D721Med (cell line): ENCODE measurements at regions not wholly inside any gene's neighbourhood (a gene's known extent, or its start where the extent isn't known, plus 50 kb on each side); places are given as distances from the start of the nearest gene placed in this dataset.
A peak's percentile ranks its signal among the peaks of the same experiment; 100 is the strongest.

Experiments used
- DNase-seq: peaks from one replicate; pipeline ENCODE4 v3.0.0; 2011; ENCODE audit warnings: low spot score; ENCODE audit not compliant: insufficient read length
- FAIRE-seq: peaks from 2 replicates; lab custom pipeline; 2011; peaks lifted over from hg19 to GRCh38; lab: Jason Lieb, UNC
- TF ChIP-seq, protein P1 (sequence below): IDR thresholded peaks from 2 replicates; pipeline ENCODE4 v1.5.1; 2012; ENCODE audit warnings: mild to moderate bottlenecking, control low read depth; ENCODE audit not compliant: insufficient read depth; ENCODE audit errors: missing control alignments

DNA sequence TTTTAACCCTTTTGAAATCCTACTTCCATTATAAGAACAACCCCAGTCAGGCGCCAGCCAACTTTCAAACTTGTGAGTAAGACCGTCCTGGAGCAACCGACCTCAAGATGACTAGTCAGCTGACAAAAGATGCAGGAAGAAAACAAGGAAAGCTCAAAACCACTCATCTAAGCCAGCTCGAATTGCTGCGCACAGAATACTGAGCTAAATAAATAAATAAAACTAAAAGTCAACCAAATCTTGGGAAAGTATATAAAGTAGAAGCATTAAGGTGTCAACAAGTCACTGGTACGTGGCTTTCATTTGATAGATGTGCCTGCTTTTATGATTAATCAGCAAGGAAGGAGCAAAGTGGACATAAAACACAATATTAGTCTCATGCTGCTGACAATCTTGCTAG is 1269.8 kb downstream of the XPNPEP1 start:
- DNase-seq (no peak), FAIRE-seq (no peak)
- TF ChIP-seq, protein P1, sequence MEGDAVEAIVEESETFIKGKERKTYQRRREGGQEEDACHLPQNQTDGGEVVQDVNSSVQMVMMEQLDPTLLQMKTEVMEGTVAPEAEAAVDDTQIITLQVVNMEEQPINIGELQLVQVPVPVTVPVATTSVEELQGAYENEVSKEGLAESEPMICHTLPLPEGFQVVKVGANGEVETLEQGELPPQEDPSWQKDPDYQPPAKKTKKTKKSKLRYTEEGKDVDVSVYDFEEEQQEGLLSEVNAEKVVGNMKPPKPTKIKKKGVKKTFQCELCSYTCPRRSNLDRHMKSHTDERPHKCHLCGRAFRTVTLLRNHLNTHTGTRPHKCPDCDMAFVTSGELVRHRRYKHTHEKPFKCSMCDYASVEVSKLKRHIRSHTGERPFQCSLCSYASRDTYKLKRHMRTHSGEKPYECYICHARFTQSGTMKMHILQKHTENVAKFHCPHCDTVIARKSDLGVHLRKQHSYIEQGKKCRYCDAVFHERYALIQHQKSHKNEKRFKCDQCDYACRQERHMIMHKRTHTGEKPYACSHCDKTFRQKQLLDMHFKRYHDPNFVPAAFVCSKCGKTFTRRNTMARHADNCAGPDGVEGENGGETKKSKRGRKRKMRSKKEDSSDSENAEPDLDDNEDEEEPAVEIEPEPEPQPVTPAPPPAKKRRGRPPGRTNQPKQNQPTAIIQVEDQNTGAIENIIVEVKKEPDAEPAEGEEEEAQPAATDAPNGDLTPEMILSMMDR, result no peak

DNA sequence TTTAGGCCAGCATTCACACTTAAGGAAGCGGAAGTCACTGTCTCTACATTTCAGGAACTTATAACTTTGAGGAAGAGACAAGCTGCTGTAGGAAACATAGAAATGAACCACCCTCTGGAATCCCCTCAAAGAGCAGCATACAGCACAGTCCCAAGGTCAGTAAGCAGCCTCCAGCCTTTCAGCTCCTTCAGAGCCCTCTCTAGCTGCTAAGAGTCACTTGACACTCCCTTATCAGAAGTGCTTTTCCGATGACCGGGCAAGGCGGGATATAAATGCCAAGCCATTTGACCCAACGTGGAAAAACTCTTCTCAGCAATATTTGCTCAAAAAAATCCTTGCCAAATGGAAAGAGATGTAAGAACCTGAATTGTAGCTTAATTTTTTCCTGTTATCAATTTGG is 1284.3 kb downstream of the XPNPEP1 start:
- TF ChIP-seq, protein P1, result no peak
- no peak for FAIRE-seq
- no peak for DNase-seq

DNA sequence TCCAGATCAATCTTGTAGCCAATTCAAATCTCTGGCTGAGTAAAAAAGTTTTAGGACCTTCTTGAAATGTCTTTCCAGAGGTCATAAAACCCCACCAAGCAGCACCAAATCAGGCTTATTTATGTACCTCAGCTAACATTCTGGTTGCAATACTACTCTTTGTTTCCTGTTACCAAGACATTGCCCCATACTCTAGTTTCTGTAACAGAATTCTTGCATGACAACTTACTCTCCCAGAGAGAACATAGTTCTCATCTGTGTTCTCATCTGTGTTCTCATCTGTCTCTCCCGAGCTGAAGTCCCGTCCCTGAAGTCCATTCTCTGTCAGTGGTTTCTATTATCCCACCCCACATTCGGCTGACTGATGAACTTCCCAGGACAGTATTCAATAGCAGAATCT is 1285.1 kb downstream of the XPNPEP1 start:
- TF ChIP-seq, protein P1, result no peak
- DNase-seq (no peak), FAIRE-seq (no peak)

DNA sequence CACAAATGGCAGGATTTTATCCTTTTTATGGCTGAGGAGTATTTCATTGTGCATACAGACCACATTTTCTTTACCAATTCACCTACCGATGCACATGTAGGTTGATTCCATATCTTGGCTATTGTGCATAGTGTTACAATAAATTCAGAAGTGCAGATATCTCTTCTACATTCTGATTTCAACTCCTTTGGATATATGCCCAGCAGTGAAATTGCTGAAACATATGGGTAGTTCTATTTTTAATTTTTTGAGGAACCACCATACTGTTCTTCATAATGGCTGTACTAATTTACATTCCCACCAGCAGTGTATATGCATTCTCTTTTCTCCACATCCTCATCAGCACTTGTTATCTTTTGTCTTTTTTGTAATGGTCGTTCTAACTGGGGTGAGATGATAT is 1290.3 kb downstream of the XPNPEP1 start:
- DNase-seq (no peak), FAIRE-seq (no peak)
- TF ChIP-seq, protein P1, result no peak

DNA sequence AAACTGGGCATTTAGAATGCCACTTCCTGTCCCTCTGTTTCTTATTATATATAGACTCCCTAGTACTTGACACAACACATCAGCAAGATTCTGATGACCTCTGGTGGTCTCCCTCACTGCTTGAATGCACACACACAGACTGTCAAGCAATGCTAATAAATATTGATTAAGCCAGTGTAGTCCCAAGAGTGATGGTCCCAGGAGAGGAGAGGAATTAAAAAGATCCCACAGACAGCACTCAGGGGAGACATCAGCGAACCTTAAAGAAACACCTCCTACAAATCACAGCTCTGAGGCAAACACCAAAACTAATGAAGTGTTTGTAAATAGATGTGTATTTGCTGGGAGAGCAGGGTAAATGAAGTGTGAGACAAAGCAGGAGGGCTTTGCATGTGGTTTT is 1291.2 kb downstream of the XPNPEP1 start:
- TF ChIP-seq, protein P1, result peak; percentile 21
- DNase-seq (no peak), FAIRE-seq (no peak)

DNA sequence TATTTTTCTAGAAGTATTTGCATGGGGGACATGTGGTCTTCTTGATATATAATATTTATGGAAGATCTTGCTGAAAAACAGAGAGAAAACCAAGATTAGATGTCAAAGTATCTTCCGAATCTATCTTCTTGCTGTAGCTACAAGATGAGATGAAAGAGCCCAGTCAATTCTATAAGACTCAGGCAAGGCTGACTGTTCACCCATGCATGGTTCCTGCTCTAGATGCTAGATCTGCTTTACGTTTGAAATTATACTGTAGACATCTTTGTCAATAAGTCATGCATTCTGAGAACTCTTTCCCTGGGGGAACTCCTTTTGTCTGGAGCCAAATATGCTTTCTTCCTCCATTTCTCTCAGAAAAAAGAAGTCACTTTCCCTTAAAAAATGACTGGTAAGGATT is 1292.0 kb downstream of the XPNPEP1 start:
- DNase-seq (no peak), FAIRE-seq (no peak)
- TF ChIP-seq, protein P1, result no peak

DNA sequence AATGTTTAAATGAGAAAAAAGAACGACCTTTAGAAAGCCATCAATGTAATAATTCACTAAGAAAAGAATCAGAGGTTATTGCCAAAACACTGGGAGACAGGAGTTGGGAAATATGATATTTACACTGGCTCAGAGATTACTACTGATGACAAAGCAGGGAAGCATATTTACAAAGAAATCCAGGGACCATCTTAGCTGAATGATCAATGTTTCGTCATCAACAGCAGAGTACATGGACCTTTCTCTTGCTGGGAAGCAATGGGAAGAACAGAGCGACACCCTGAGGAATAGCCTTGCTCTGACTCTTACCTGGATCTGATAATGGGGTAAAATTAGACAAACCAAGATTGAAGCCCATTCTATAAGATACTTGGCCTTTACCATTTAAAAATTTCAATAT is 1293.5 kb downstream of the XPNPEP1 start:
- FAIRE-seq (no peak), DNase-seq (no peak)
- TF ChIP-seq, protein P1, result no peak
